OCI-LY1 (cell line): ENCODE measurements at regions not wholly inside any gene's neighbourhood (a gene's known extent, or its start where the extent isn't known, plus 50 kb on each side); places are given as distances from the start of the nearest gene placed in this dataset.
"Not testable (repeated sequence)": the region's sequence is repeated elsewhere in the genome, so short reads cannot be mapped to it uniquely, and the experiment has no call there.

ENCODE experiments used
- CTCF ChIP-seq: fragments of 200-600 bp; sonication (generic), shearing (Covaris generic); IDR thresholded peaks from 2 replicates; pipeline ENCODE4 v1.5.1; 2017; ENCODE audit warnings: mild to moderate bottlenecking, antibody characterized with exemption, low read length, moderate library complexity, mixed read lengths
- EZH2 ChIP-seq: fragments of 200-600 bp; sonication (generic), shearing (Covaris generic); IDR thresholded peaks from 2 replicates; pipeline ENCODE4 v1.8.0; 2017; ENCODE audit warnings: borderline replicate concordance, mixed run types, mild to moderate bottlenecking, antibody characterized with exemption, low read length, moderate library complexity, mixed read lengths

DNA sequence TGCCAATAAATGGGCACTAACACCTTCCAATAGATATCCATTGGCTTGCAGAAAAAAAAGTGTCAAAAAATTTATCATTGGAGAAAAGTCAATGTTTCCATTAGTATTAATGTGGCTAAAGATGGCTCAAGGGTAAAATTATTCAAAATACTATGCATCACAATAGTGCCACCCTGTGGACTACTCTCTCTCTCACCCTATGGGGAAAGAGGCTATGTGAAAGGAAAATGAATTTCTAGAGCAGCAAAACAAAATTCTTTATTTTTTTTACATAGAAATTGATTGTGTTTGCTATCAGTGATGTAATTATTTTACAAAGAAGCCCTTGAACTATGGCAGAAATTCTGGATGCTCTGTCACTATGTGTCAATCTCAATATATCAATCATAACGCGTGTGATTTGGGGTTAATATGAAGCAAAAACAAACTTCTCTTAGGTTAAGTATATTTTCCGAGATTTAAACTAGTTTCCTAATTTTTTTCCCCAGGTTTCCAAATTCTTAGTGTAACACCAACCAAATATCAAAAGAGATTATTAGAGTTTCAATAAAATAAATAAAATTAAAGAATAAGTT, 193.9 kb downstream of the USP22 start:
- TF ChIP-seq EZH2: not testable (repeated sequence)
- peak; percentile 33; the same call in 1 of the 2 replicates for TF ChIP-seq CTCF
